Neural cell (in vitro differentiated cells): ENCODE measurements at regions not wholly inside any gene's neighbourhood (a gene's known extent, or its start where the extent isn't known, plus 50 kb on each side); places are given as distances from the start of the nearest gene placed in this dataset.

Experiments used
- CTCF ChIP-seq: fragments of 450-650 bp; IDR thresholded peaks from 2 replicates; pipeline ENCODE4 v1.5.1; 2014; ENCODE audit warnings: antibody characterized with exemption, mild to moderate bottlenecking, moderate library complexity; ENCODE audit not compliant: poor library complexity, severe bottlenecking
- RAD21 ChIP-seq: fragments of 450-650 bp; conservative IDR thresholded peaks from 2 replicates; pipeline ENCODE4 v1.6.1; 2014; ENCODE audit warnings: antibody characterized with exemption, mild to moderate bottlenecking, moderate library complexity

- TF ChIP-seq CTCF (no peak), RAD21 (no peak)
Observed at GRCh38 chr16:85979605-85980004, 80.6 kb downstream of the IRF8 start.
